ENCODE measurements at regions not wholly inside any gene's neighbourhood (a gene's known extent, or its start where the extent isn't known, plus 50 kb on each side); places are given as distances from the start of the nearest gene placed in this dataset.

GRCh38 chr5:111572561-111572960, 60.2 kb upstream of the STARD4 start:
- DNase-seq, result no peak

GRCh38 chr5:111563031-111563822, 50.9 kb upstream of the STARD4 start:
- DNase-seq, result no peak

- no peak for DNase-seq
Observed at GRCh38 chr5:111562561-111562960, 50.2 kb upstream of the STARD4 start.

All from SW 1271 (cell line).